ENCODE measurements at regions not wholly inside any gene's neighbourhood (a gene's known extent, or its start where the extent isn't known, plus 50 kb on each side); places are given as distances from the start of the nearest gene placed in this dataset.

GRCh38 chr2:146041274-146041910, 1521.5 kb upstream of the ZEB2 start:
- no peaks in the 10 kb centered on the region for H3K4me1 Mint-ChIP-seq
- H3K4me3 Mint-ChIP-seq = no peak overlapping the region
- H3K27ac Mint-ChIP-seq = no peak overlapping the region
- H3K36me3 Mint-ChIP-seq = no peaks in the 10 kb centered on the region
- H3K27me3 Mint-ChIP-seq = peaks cover under 1% of the 10 kb centered on the region
- no peaks in the 10 kb centered on the region for H3K9me3 Mint-ChIP-seq

DNA sequence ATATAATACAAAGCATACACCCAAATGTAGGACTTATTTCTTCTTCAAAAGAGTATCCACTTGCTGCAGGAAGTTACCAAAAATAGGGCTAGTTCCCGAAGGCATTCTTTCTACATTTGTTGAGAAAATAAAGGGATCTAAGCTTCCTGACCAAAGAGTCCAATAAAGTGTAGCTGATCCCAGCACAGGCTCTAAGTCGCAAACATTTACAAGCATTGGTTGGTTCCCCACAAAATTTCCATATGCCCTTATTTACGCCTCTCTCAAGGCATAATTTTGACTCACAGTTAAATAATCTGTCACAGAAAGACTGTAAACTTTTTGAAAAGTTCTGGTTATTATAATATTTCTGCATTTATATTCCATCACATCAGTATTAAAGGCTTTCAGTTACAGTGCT, 1520.1 kb upstream of the ZEB2 start:
- no peak overlapping the region for H3K4me3 Mint-ChIP-seq
- no peaks in the 10 kb centered on the region for H3K4me1 Mint-ChIP-seq
- no peaks in the 10 kb centered on the region for H3K9me3 Mint-ChIP-seq
- H3K36me3 Mint-ChIP-seq = no peaks in the 10 kb centered on the region
- H3K27ac Mint-ChIP-seq = no peak overlapping the region
- no peaks in the 10 kb centered on the region for H3K27me3 Mint-ChIP-seq

GRCh38 chr2:146038014-146038413, 1518.1 kb upstream of the ZEB2 start:
- Mint-ChIP-seq H3K36me3 (no peaks in the 10 kb centered on the region), H3K27me3 (no peaks in the 10 kb centered on the region), H3K4me3 (no peak overlapping the region), H3K9me3 (no peaks in the 10 kb centered on the region), H3K4me1 (no peaks in the 10 kb centered on the region), H3K27ac (no peak overlapping the region)

DNA sequence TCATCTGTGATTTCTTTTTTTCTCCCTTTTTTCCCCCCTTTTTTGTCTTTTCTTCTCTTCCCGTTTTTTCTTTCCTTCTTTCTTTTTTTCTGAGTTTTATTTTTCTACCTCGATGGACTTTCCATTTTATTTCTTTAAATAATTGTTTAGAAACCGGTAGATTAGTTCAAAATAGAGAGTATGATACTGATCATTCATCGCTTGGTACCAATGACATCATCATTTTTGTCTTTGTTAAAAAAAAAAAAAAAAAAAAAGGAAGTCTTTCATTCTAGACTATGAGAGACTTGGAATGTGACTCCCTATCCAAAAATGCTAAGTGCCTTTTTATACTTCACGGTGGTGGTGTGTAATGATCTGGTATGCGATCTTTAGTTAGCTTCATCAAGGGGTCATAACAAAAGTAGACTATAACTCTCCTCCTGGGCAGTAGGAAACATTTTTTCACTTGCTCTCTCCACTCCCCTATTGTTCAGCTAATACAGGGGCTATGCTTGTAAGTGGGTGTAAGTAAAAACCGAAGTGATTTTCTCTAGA, 1517.5 kb upstream of the ZEB2 start:
- Mint-ChIP-seq H3K9me3 (no peaks in the 10 kb centered on the region), H3K4me3 (no peak overlapping the region), H3K4me1 (no peaks in the 10 kb centered on the region), H3K27ac (no peak overlapping the region), H3K36me3 (no peaks in the 10 kb centered on the region), H3K27me3 (no peaks in the 10 kb centered on the region)

DNA sequence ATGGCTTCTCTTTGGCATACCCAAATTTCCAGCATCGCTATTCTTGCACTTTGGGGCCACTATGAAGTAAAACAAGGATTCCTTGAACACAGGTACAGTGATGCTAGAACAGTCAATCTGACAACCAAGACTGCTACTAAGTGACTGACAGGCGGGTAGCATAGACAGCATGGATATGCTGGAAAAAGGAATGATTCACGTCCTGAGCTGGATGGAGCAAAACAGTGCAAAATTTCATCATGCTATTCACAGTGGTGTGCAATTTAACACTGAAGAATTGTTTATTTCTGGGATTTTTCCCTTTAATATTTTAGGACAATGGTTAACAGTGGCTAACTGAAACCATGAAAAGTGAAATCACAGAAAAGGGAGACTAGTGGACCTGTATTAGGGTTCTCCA, 1511.2 kb upstream of the ZEB2 start:
- no peaks in the 10 kb centered on the region for H3K4me1 Mint-ChIP-seq
- peaks cover 0 to 2% (median 0%) of the 10 kb centered on the region in 3 donors for H3K9me3 Mint-ChIP-seq
- no peak overlapping the region for H3K4me3 Mint-ChIP-seq
- peaks cover 1% of the 10 kb centered on the region for H3K27me3 Mint-ChIP-seq
- H3K27ac Mint-ChIP-seq = no peak overlapping the region
- no peaks in the 10 kb centered on the region for H3K36me3 Mint-ChIP-seq

DNA sequence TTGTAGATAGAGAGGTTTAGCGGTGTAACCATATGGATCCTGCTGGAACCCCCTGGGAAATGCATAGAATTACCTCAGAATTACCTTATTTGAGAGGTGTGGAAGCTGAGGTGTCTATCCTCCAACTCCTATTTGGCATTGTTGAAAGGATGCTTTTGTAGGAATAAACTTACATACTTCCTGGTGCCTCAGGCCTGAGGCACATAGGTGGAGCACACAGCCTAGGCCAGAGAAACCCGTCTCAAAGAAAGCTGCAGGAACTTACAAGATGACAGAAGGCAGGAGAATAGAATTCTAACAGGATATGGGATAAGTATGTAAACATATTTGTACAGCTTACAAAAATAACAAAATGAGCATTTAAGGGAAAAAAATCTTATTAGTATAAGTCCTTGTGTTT, 1507.2 kb upstream of the ZEB2 start:
- H3K9me3 Mint-ChIP-seq = peaks cover 0 to 2% (median 0%) of the 10 kb centered on the region in 3 donors
- H3K27me3 Mint-ChIP-seq = peaks cover 2% of the 10 kb centered on the region
- no peaks in the 10 kb centered on the region for H3K36me3 Mint-ChIP-seq
- no peaks in the 10 kb centered on the region for H3K4me1 Mint-ChIP-seq
- H3K4me3 Mint-ChIP-seq = no peak overlapping the region
- no peak overlapping the region for H3K27ac Mint-ChIP-seq

DNA sequence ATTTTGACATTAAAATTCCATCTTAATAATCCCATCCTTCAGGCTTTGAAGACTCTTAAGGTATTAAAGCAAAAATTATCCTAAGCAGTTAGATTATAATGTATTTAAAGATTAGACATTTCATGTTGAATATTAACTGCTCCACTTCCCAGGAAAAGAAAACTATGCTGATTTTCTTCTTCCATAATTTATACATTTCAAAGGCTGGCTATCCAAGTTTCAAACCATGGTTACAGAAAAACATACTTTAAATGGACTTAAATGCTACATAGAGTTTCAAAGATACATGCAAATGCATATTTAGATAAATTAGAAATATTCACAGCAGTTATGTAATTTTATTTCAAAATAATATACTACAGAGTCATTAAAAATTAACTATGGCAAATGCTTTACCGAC, 1505.6 kb upstream of the ZEB2 start:
- H3K4me3 Mint-ChIP-seq = no peak overlapping the region
- H3K4me1 Mint-ChIP-seq = no peaks in the 10 kb centered on the region
- H3K36me3 Mint-ChIP-seq = no peaks in the 10 kb centered on the region
- H3K9me3 Mint-ChIP-seq = peaks cover 0 to 2% (median 0%) of the 10 kb centered on the region in 3 donors
- no peak overlapping the region for H3K27ac Mint-ChIP-seq
- peaks cover 3% of the 10 kb centered on the region for H3K27me3 Mint-ChIP-seq

GRCh38 chr2:146024212-146024743, 1504.4 kb upstream of the ZEB2 start:
- peaks cover 0 to 2% (median 0%) of the 10 kb centered on the region in 3 donors for H3K9me3 Mint-ChIP-seq
- H3K4me1 Mint-ChIP-seq = peaks cover 0 to under 1% (median 0%) of the 10 kb centered on the region in 3 donors
- H3K27me3 Mint-ChIP-seq = peaks cover 3% of the 10 kb centered on the region
- no peak overlapping the region for H3K4me3 Mint-ChIP-seq
- H3K27ac Mint-ChIP-seq = no peak overlapping the region
- H3K36me3 Mint-ChIP-seq = no peaks in the 10 kb centered on the region

GRCh38 chr2:146004462-146004861, 1484.5 kb upstream of the ZEB2 start:
- peaks cover 0 to 2% (median under 1%) of the 10 kb centered on the region in 3 donors for H3K9me3 Mint-ChIP-seq
- H3K27me3 Mint-ChIP-seq = no peaks in the 10 kb centered on the region
- no peaks in the 10 kb centered on the region for H3K36me3 Mint-ChIP-seq
- no peak overlapping the region for H3K27ac Mint-ChIP-seq
- H3K4me1 Mint-ChIP-seq = no peaks in the 10 kb centered on the region
- H3K4me3 Mint-ChIP-seq = no peak overlapping the region

DNA sequence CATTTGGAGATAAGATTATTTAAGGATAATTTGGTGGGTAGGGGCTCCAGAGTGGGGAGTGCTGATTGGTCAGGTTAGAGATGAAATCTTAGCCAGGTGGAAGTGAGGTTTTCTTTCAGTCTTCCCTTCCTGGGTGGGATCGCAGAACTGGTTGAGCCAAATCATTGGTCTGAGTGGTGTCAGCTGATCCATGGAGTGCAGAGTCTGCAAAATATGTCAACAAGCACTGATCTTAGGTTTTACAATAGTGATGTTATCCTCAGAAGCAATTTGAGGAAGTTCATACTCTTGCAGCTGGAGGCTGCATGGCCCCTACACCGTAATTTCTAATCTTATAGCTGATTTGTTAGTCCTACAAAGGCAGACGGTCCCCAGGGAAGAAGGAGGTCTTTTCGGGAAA, 1483.4 kb upstream of the ZEB2 start:
- Mint-ChIP-seq H3K4me1 (no peaks in the 10 kb centered on the region), H3K36me3 (no peaks in the 10 kb centered on the region), H3K27ac (no peak overlapping the region), H3K4me3 (no peak overlapping the region), H3K9me3 (peaks cover 0 to 5% (median 2%) of the 10 kb centered on the region in 3 donors), H3K27me3 (no peaks in the 10 kb centered on the region)

GRCh38 chr2:145994910-145995309, 1475.0 kb upstream of the ZEB2 start:
- Mint-ChIP-seq H3K36me3 (peaks cover 1% of the 10 kb centered on the region), H3K27me3 (peaks cover 2% of the 10 kb centered on the region), H3K27ac (no peak overlapping the region), H3K4me3 (peak overlapping the region in 1 of 4 donors; percentile 12), H3K4me1 (no peaks in the 10 kb centered on the region), H3K9me3 (peaks cover 7 to 18% (median 16%) of the 10 kb centered on the region in 3 donors)

- peaks cover 1% of the 10 kb centered on the region for H3K36me3 Mint-ChIP-seq
- no peak overlapping the region for H3K4me3 Mint-ChIP-seq
- peaks cover 2% of the 10 kb centered on the region for H3K27me3 Mint-ChIP-seq
- no peaks in the 10 kb centered on the region for H3K4me1 Mint-ChIP-seq
- peaks cover 7 to 18% (median 11%) of the 10 kb centered on the region in 3 donors for H3K9me3 Mint-ChIP-seq
- no peak overlapping the region for H3K27ac Mint-ChIP-seq
These were observed 1472.7 kb upstream of the ZEB2 start for GRCh38 chr2:145992572-145992971.

DNA sequence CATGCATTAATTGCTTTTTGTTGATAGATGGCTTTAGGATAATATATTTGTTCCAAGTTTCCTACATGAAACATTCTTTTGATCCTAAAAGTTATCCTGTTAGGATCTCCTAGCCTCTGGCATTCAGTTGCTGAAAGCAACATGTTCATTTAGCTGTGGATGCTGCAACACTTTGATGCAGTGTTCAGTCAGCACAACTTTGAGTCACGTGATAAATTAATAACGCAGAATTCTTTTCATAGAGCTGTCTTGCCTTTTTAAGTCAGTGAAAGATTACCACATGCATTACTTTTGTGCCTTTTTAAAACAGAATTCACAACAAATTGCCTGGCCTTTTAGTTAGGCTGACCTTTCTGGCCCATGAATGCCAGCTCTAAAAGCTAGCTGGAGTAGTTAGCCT, 1467.9 kb upstream of the ZEB2 start:
- Mint-ChIP-seq H3K9me3 (peaks cover 0 to 4% (median 3%) of the 10 kb centered on the region in 3 donors), H3K4me1 (no peaks in the 10 kb centered on the region), H3K36me3 (no peaks in the 10 kb centered on the region), H3K27me3 (peaks cover 2% of the 10 kb centered on the region), H3K4me3 (no peak overlapping the region), H3K27ac (no peak overlapping the region)

DNA sequence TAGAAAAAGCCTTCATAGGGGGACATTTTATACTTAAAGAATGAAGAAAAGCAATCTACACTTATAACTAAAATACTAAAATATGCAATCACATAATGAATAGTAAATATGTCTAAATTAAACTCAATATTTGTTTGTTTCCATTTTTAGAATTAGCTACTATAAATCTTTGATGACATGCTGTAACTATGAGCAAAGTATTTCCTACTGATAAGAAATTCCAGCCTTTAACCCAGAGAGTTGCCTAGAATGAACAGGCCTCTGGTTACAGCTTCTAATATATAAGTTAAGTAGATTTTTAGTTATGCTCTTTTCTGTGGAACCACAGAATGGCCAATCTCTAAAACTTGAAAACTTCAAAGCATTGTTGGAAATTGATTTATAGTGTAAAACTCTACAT, 1465.6 kb upstream of the ZEB2 start:
- H3K9me3 Mint-ChIP-seq = no peaks in the 10 kb centered on the region
- H3K27me3 Mint-ChIP-seq = peaks cover 2% of the 10 kb centered on the region
- no peak overlapping the region for H3K27ac Mint-ChIP-seq
- H3K4me3 Mint-ChIP-seq = no peak overlapping the region
- no peaks in the 10 kb centered on the region for H3K36me3 Mint-ChIP-seq
- H3K4me1 Mint-ChIP-seq = no peaks in the 10 kb centered on the region

DNA sequence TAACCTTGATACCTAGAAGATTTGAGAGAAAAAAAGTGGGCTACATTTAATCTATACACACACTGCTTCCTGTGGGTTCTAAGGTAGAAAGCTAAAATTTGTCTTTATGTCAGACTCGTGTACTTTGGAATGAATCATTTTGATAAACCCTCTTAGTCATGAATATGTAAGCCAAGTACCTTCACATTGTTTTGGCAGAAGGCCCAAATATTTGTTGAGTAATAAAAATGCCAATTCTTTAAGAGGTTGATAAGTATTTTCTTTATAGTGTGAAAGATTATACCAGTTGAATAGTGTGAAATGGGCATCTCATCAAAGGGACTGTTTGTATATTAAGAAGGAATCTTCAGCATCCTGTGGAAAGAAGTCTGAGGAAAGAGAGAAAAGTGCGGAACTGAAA, 1464.7 kb upstream of the ZEB2 start:
- Mint-ChIP-seq H3K9me3 (no peaks in the 10 kb centered on the region), H3K27me3 (peaks cover 2% of the 10 kb centered on the region), H3K4me3 (no peak overlapping the region), H3K27ac (no peak overlapping the region), H3K36me3 (no peaks in the 10 kb centered on the region), H3K4me1 (no peaks in the 10 kb centered on the region)

- Mint-ChIP-seq H3K4me3 (no peak overlapping the region), H3K27ac (no peak overlapping the region), H3K36me3 (no peaks in the 10 kb centered on the region), H3K9me3 (no peaks in the 10 kb centered on the region), H3K27me3 (peaks cover 2% of the 10 kb centered on the region), H3K4me1 (no peaks in the 10 kb centered on the region)
These were observed 1460.4 kb upstream of the ZEB2 start for GRCh38 chr2:145980318-145980717.
